Astrocyte (in vitro differentiated cells and primary cell): ENCODE measurements at regions not wholly inside any gene's neighbourhood (a gene's known extent, or its start where the extent isn't known, plus 50 kb on each side); places are given as distances from the start of the nearest gene placed in this dataset.

Experiments used
- DNase-seq: peaks from one replicate; pipeline ENCODE4 v3.0.0-alpha.2; 2010; ENCODE audit warnings: low read depth
- FAIRE-seq: peaks from 2 replicates; lab custom pipeline; 2011; peaks lifted over from hg19 to GRCh38; lab: Jason Lieb, UNC
- H2AFZ ChIP-seq: 2 replicates; pipeline ENCODE4 v1.6.0; 2012; ENCODE audit warnings: low read depth, low read length, inconsistent platforms
- H3K27ac ChIP-seq: 2 replicates; pipeline ENCODE4 v1.5.1; 2011; ENCODE audit warnings: low read depth, low read length, inconsistent platforms
- H3K27me3 ChIP-seq: 2 replicates; pipeline ENCODE4 v1.6.0; 2011; ENCODE audit warnings: low read length, inconsistent platforms; ENCODE audit not compliant: insufficient read depth
- H3K36me3 ChIP-seq: 2 replicates; pipeline ENCODE4 v1.5.1; 2011; ENCODE audit warnings: low read length, inconsistent platforms; ENCODE audit not compliant: insufficient read depth
- H3K4me1 ChIP-seq: 2 replicates; pipeline ENCODE4 v1.5.1; 2011; ENCODE audit warnings: low read length, inconsistent platforms; ENCODE audit not compliant: insufficient read depth
- H3K4me2 ChIP-seq: 2 replicates; pipeline ENCODE4 v1.6.0; 2012; ENCODE audit warnings: low read length, inconsistent platforms
- H3K4me3 ChIP-seq: 2 replicates; pipeline ENCODE4 v1.5.1; 2011; ENCODE audit warnings: low read depth, mild to moderate bottlenecking, low read length, inconsistent platforms; ENCODE audit not compliant: insufficient read depth
- H3K79me2 ChIP-seq: 2 replicates; pipeline ENCODE4 v1.6.0; 2012; ENCODE audit warnings: mild to moderate bottlenecking, low read length, inconsistent platforms; ENCODE audit not compliant: insufficient read depth
- H3K9ac ChIP-seq: 2 replicates; pipeline ENCODE4 v1.6.0; 2012; ENCODE audit warnings: mild to moderate bottlenecking, low read length, inconsistent platforms
- H3K9me3 ChIP-seq: 2 replicates; pipeline ENCODE4 v1.5.1; 2012; ENCODE audit warnings: low read depth, mild to moderate bottlenecking, low read length, inconsistent platforms; ENCODE audit not compliant: insufficient read depth
- H4K20me1 ChIP-seq: 2 replicates; pipeline ENCODE4 v1.6.0; 2012; ENCODE audit warnings: low read length, inconsistent platforms; ENCODE audit not compliant: insufficient read depth
- H3K27ac Mint-ChIP-seq: one replicate; pipeline ENCODE4 v1.8.0; 2021; ENCODE audit warnings: mild to moderate bottlenecking, mixed read lengths; ENCODE audit not compliant: unreplicated experiment
- H3K27me3 Mint-ChIP-seq: one replicate; pipeline ENCODE4 v1.8.0; 2021; ENCODE audit warnings: low read depth, mixed read lengths; ENCODE audit not compliant: unreplicated experiment
- H3K36me3 Mint-ChIP-seq: one replicate; pipeline ENCODE4 v1.8.0; 2021; ENCODE audit warnings: low read depth, mixed read lengths; ENCODE audit not compliant: unreplicated experiment
- H3K4me1 Mint-ChIP-seq: one replicate; pipeline ENCODE4 v1.8.0; 2021; ENCODE audit warnings: low read depth, mixed read lengths; ENCODE audit not compliant: unreplicated experiment
- H3K4me3 Mint-ChIP-seq: one replicate; pipeline ENCODE4 v1.8.0; 2021; ENCODE audit warnings: mild to moderate bottlenecking, moderate library complexity, mixed read lengths; ENCODE audit not compliant: unreplicated experiment
- H3K9me3 Mint-ChIP-seq: one replicate; pipeline ENCODE4 v1.8.0; 2021; ENCODE audit warnings: mild to moderate bottlenecking, mixed read lengths; ENCODE audit not compliant: unreplicated experiment
- EZH2 ChIP-seq: IDR thresholded peaks from 2 replicates; pipeline ENCODE4 v1.6.1; 2012; ENCODE audit warnings: mild to moderate bottlenecking, low read length, inconsistent platforms; ENCODE audit not compliant: insufficient read depth
- TF ChIP-seq, protein P1 (sequence below): IDR thresholded peaks from 2 replicates; pipeline ENCODE4 v1.5.1; 2011; ENCODE audit warnings: low read depth, mild to moderate bottlenecking, inconsistent platforms, low read length, moderate library complexity; ENCODE audit not compliant: insufficient read depth

- H3K9me3 Mint-ChIP-seq, result no peaks in the 10 kb centered on the region
- no peak for FAIRE-seq
- no peak overlapping the region for H3K27ac Mint-ChIP-seq
- Histone ChIP-seq H3K79me2 (no peaks in the 10 kb centered on the region), H3K4me1 (no peaks in the 10 kb centered on the region), H3K9ac (no peak overlapping the region), H3K4me3 (no peak overlapping the region), H3K4me2 (no peak overlapping the region), H3K9me3 (no peaks in the 10 kb centered on the region), H3K27ac (no peak overlapping the region), H3K36me3 (no peaks in the 10 kb centered on the region), H2AFZ (no peak overlapping the region), H3K27me3 (no peaks in the 10 kb centered on the region), H4K20me1 (no peaks in the 10 kb centered on the region)
- peaks cover 8% of the 10 kb centered on the region for H3K4me1 Mint-ChIP-seq
- DNase-seq, result no peak
- H3K4me3 Mint-ChIP-seq, result no peak overlapping the region
- H3K36me3 Mint-ChIP-seq, result no peaks in the 10 kb centered on the region
- TF ChIP-seq, protein P1, sequence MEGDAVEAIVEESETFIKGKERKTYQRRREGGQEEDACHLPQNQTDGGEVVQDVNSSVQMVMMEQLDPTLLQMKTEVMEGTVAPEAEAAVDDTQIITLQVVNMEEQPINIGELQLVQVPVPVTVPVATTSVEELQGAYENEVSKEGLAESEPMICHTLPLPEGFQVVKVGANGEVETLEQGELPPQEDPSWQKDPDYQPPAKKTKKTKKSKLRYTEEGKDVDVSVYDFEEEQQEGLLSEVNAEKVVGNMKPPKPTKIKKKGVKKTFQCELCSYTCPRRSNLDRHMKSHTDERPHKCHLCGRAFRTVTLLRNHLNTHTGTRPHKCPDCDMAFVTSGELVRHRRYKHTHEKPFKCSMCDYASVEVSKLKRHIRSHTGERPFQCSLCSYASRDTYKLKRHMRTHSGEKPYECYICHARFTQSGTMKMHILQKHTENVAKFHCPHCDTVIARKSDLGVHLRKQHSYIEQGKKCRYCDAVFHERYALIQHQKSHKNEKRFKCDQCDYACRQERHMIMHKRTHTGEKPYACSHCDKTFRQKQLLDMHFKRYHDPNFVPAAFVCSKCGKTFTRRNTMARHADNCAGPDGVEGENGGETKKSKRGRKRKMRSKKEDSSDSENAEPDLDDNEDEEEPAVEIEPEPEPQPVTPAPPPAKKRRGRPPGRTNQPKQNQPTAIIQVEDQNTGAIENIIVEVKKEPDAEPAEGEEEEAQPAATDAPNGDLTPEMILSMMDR, result no peak
- no peak for TF ChIP-seq EZH2
- H3K27me3 Mint-ChIP-seq, result no peaks in the 10 kb centered on the region
Observed at GRCh38 chr6:20326422-20326728, 75.3 kb upstream of the E2F3 start.

DNA sequence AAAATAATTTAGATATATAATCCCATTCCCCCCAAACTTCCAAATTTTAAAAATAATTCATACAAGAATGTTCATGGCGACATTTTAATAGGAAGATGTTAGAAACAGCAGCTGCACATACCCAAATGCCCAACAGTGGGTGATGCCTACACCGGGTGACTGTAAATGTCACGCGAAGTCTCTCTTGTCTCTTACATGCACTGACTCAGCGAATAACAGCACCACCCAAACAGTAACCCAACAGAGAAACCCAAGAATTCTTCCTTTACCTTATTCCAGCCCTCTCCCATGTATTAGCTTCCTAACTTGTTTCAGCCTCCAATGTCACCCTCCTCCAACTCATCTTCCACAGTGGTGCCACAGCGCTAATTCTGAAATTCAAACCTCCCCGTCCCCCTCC, 74.5 kb upstream of the E2F3 start:
- Histone ChIP-seq H3K27me3 (no peaks in the 10 kb centered on the region), H3K4me2 (no peak overlapping the region), H4K20me1 (no peaks in the 10 kb centered on the region), H2AFZ (no peak overlapping the region), H3K4me1 (no peaks in the 10 kb centered on the region), H3K79me2 (no peaks in the 10 kb centered on the region), H3K9me3 (no peaks in the 10 kb centered on the region), H3K36me3 (no peaks in the 10 kb centered on the region), H3K9ac (no peak overlapping the region), H3K4me3 (no peak overlapping the region), H3K27ac (no peak overlapping the region)
- no peak for DNase-seq
- Mint-ChIP-seq H3K4me3 (no peak overlapping the region), H3K4me1 (peaks cover 8% of the 10 kb centered on the region), H3K36me3 (no peaks in the 10 kb centered on the region), H3K27ac (peak overlapping the region; percentile 35), H3K9me3 (no peaks in the 10 kb centered on the region), H3K27me3 (no peaks in the 10 kb centered on the region)
- FAIRE-seq, result no peak
- TF ChIP-seq EZH2, result no peak
- TF ChIP-seq, protein P1, result no peak

DNA sequence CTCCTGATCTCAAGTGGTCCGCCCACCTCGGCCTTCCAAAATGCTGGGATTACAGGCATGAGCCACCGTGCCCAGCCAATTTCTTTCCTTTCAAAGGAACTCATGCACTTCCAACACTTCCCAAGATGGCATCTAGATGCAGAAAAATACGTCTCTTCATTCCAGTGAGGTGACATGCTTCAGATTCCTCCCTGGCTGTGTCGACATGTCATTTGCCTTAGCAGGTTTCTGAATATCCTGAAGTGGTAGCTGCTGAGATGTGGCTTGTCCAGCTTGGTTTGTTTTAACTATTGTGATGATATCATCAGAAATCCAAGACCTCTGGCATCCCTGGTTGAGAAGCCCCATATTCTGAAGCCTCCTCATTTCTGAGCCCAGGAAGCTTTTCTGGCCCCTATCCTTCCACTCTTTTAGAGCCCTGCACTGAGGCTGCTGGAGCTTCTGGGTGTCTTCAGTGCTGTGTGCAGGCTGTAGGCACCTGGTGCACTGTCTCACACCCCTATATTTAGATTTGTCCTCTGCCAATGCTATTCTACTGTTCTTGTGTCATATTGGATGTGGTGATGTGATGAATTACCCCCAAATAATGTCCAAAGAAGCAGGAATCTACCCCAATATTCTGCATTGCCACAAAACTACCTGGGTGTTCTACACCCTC, 73.3 kb upstream of the E2F3 start:
- no peak overlapping the region for H3K4me2 ChIP-seq
- no peak overlapping the region for H3K9ac ChIP-seq
- Mint-ChIP-seq H3K9me3 (no peaks in the 10 kb centered on the region), H3K36me3 (no peaks in the 10 kb centered on the region), H3K27me3 (no peaks in the 10 kb centered on the region), H3K27ac (peak overlapping the region; percentile 38), H3K4me3 (no peak overlapping the region), H3K4me1 (peaks cover 8% of the 10 kb centered on the region)
- H3K79me2 ChIP-seq, result no peaks in the 10 kb centered on the region
- FAIRE-seq (no peak), DNase-seq (no peak)
- H4K20me1 ChIP-seq, result no peaks in the 10 kb centered on the region
- peaks cover under 1% of the 10 kb centered on the region for H3K27me3 ChIP-seq
- no peaks in the 10 kb centered on the region for H3K9me3 ChIP-seq
- no peak overlapping the region for H3K27ac ChIP-seq
- no peaks in the 10 kb centered on the region for H3K4me1 ChIP-seq
- no peak overlapping the region for H3K4me3 ChIP-seq
- no peaks in the 10 kb centered on the region for H3K36me3 ChIP-seq
- H2AFZ ChIP-seq, result no peak overlapping the region
- no peak for TF ChIP-seq EZH2
- TF ChIP-seq, protein P1, result no peak
